Neural cell (in vitro differentiated cells): ENCODE measurements at regions not wholly inside any gene's neighbourhood (a gene's known extent, or its start where the extent isn't known, plus 50 kb on each side); places are given as distances from the start of the nearest gene placed in this dataset.

Experiments used
- EZH2 ChIP-seq: fragments of 200-600, 300-800 bp; shearing (Covaris generic), sonication (generic); IDR thresholded peaks from 2 replicates; pipeline ENCODE4 v1.6.1; 2014; ENCODE audit warnings: antibody characterized with exemption, low read length, borderline replicate concordance, mild to moderate bottlenecking; ENCODE audit not compliant: insufficient read depth, poor library complexity, severe bottlenecking
- TAF1 ChIP-seq: IDR thresholded peaks from 2 replicates; pipeline ENCODE4 v1.6.1; 2012; ENCODE audit warnings: low read depth
- TF ChIP-seq, protein P1 (sequence below): fragments of 450-650 bp; IDR thresholded peaks from 2 replicates; pipeline ENCODE4 v1.5.1; 2014; ENCODE audit warnings: antibody characterized with exemption, mild to moderate bottlenecking, moderate library complexity; ENCODE audit not compliant: poor library complexity, severe bottlenecking

DNA sequence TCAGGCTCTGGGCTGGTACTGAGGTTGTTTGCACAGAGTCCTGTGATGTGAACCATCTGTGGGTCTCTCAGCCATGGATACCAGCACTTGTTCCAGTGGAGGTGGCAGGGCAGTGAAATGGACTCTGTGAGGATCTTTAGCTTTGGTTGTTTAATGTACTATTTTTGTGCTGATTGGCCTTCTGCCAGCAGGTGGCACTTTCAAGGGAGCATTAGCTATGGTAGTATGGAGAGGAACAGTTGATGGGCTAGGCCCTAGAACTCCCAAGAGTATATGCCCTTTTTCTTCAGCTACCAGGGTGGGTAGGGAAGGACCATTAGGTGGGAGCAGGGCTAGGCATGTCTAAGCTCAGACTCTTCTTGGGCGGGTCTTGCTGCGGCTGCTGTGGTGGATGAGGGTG lies 257.0 kb upstream of the GYPC start:
- TF ChIP-seq EZH2 = no peak
- TF ChIP-seq, protein P1, sequence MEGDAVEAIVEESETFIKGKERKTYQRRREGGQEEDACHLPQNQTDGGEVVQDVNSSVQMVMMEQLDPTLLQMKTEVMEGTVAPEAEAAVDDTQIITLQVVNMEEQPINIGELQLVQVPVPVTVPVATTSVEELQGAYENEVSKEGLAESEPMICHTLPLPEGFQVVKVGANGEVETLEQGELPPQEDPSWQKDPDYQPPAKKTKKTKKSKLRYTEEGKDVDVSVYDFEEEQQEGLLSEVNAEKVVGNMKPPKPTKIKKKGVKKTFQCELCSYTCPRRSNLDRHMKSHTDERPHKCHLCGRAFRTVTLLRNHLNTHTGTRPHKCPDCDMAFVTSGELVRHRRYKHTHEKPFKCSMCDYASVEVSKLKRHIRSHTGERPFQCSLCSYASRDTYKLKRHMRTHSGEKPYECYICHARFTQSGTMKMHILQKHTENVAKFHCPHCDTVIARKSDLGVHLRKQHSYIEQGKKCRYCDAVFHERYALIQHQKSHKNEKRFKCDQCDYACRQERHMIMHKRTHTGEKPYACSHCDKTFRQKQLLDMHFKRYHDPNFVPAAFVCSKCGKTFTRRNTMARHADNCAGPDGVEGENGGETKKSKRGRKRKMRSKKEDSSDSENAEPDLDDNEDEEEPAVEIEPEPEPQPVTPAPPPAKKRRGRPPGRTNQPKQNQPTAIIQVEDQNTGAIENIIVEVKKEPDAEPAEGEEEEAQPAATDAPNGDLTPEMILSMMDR = no peak
- TF ChIP-seq TAF1 = no peak
